ENCODE measurements at regions not wholly inside any gene's neighbourhood (a gene's known extent, or its start where the extent isn't known, plus 50 kb on each side); places are given as distances from the start of the nearest gene placed in this dataset.

GRCh38 chr17:70365091-70365583 is 195.8 kb downstream of the KCNJ2 start:
- no peak for TF ChIP-seq CTCF (IDR thresholded peaks at IDR 0.05; ENCODE audit: extremely low read depth in 1 of 2, insufficient read depth in 1 of 2, low read depth in 1 of 2, low read length in 2 of 2)
- TF ChIP-seq MAX (IDR thresholded peaks at IDR 0.05; ENCODE audit: insufficient read depth, insufficient read length): no peak
- TF ChIP-seq POLR2A (IDR thresholded peaks at IDR 0.05; ENCODE audit: low read depth, low read length): no peak
- no peak for TF ChIP-seq POLR2AphosphoS5 (IDR thresholded peaks at IDR 0.05; ENCODE audit: insufficient read depth, low read depth, low read length)
- TF ChIP-seq EZH2 (IDR thresholded peaks at IDR 0.05; ENCODE audit: borderline replicate concordance, low read depth, low read length, severe bottlenecking): no peak
- peak; percentile 5 for TF ChIP-seq JUN (IDR thresholded peaks at IDR 0.05; ENCODE audit: borderline replicate concordance, insufficient read depth, insufficient read length, low read depth)
- TF ChIP-seq MYC (IDR thresholded peaks at IDR 0.05; ENCODE audit: low read depth, low read length): no peak
- TF ChIP-seq GATA2 (IDR thresholded peaks at IDR 0.05; ENCODE audit: insufficient read depth, insufficient read length, low read depth, low read length): no peak
- TF ChIP-seq FOS (IDR thresholded peaks at IDR 0.05; ENCODE audit: borderline replicate concordance, insufficient read depth, low read length): no peak

Measured in endothelial cell of umbilical vein (primary cell).